ENCODE measurements at regions not wholly inside any gene's neighbourhood (a gene's known extent, or its start where the extent isn't known, plus 50 kb on each side); places are given as distances from the start of the nearest gene placed in this dataset.

- TF ChIP-seq CTCF (IDR thresholded peaks at IDR 0.05) (no peak), POLR2A (IDR thresholded peaks at IDR 0.05) (no peak)
Measured at GRCh38 chr5:27773636-27774035, 735.2 kb upstream of the CDH9 start.
